Loucy (cell line): ENCODE measurements at regions not wholly inside any gene's neighbourhood (a gene's known extent, or its start where the extent isn't known, plus 50 kb on each side); places are given as distances from the start of the nearest gene placed in this dataset.

ENCODE experiments used
- CTCF ChIP-seq: fragments of 200-600 bp; sonication (generic); conservative IDR thresholded peaks from 2 replicates; pipeline ENCODE4 v1.5.1; 2014; ENCODE audit warnings: mild to moderate bottlenecking, antibody characterized with exemption, low read length
- EZH2phosphoT487 ChIP-seq: fragments of 200-600 bp; IDR thresholded peaks from 2 replicates; pipeline ENCODE4 v1.6.1; 2018; ENCODE audit warnings: antibody characterized with exemption, mild to moderate bottlenecking, moderate library complexity, borderline replicate concordance

- TF ChIP-seq CTCF: no peak
- no peak for TF ChIP-seq EZH2phosphoT487
Observed at GRCh38 chr16:65515193-65515592, 393.3 kb upstream of the CDH11 start.
